ENCODE measurements at regions not wholly inside any gene's neighbourhood (a gene's known extent, or its start where the extent isn't known, plus 50 kb on each side); places are given as distances from the start of the nearest gene placed in this dataset.

DNA sequence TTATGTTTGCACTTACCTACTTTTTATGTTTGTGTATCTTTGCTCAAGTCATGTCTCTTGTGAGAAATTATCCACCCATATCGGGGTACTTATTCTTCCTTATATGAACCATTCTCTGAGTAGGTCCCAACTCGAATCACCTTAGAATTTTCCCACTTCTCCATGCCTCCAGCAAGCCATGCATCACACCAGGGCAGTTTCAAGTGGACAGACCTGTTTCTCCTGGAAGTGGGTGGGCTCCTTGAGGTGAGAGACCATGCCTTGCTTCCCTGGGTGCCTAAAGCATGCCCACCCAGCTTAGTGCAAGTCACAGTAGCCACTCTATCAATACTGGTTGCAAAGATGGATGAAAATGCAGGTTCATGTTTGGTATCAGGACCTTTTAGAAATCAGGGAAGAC lies 187.2 kb downstream of the KIT start:
- no peak for TF ChIP-seq EP300 (IDR thresholded peaks at IDR 0.05)
- TF ChIP-seq POLR2A (IDR thresholded peaks at IDR 0.05), result no peak

Data from suprapubic skin (tissue), 2 donors.